ENCODE measurements at regions not wholly inside any gene's neighbourhood (a gene's known extent, or its start where the extent isn't known, plus 50 kb on each side); places are given as distances from the start of the nearest gene placed in this dataset.

DNA sequence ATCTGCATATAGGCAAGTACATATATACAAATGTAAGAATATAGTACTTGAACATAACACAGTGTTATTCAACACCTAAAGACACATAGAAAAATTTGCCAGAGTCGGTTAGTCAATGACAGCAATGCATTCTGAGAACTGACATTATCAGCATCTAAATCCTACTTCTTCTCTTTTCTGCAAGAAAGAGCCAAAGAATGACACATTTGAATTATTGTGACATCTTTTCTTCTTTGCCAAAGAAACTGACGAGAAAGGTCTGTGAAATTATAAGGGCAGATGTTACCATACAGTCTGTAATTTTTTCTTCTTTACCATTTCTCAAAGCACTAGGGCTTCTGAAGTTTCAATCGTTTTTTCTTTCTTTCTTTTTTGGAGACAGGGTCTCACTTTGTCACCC, 350.9 kb upstream of the NBEA start:
- H3K14ac ChIP-seq (ENCODE audit: insufficient read depth, low read length): no peak overlapping the region
- no peak overlapping the region for H2AK5ac ChIP-seq (ENCODE audit: insufficient read length, low read length)
- no CpG with 5 or more reads among the region's 3 CpGs for WGBS (ENCODE audit: extremely low coverage, insufficient read length, low lambda C conversion rate)
- H3K23me2 ChIP-seq (ENCODE audit: insufficient read length, low read depth, low read length, poor library complexity, severe bottlenecking): no peaks in the 10 kb centered on the region
- H3K4me1 ChIP-seq (ENCODE audit: insufficient read depth, low read length): peaks cover 6% of the 10 kb centered on the region; the same call in 1 of the 2 replicates
- H2BK12ac ChIP-seq (ENCODE audit: insufficient read length, low read depth, low read length): no peak overlapping the region
- H3K23ac ChIP-seq (ENCODE audit: insufficient read length, low read depth, low read length): no peak overlapping the region
- H2BK5ac ChIP-seq (ENCODE audit: insufficient read length, low read length): no peak overlapping the region
- no peak overlapping the region for H2BK120ac ChIP-seq (ENCODE audit: low read depth, low read length, poor library complexity, severe bottlenecking)
- no peaks in the 10 kb centered on the region for H4K20me1 ChIP-seq (ENCODE audit: control insufficient read depth, insufficient read depth, insufficient read length)
- no peaks in the 10 kb centered on the region; a peak in 1 of 5 replicates for H3K9me3 Mint-ChIP-seq
- no peaks in the 10 kb centered on the region for H3K79me2 ChIP-seq (ENCODE audit: insufficient read depth, low read length)
- H4K91ac ChIP-seq (ENCODE audit: insufficient read length, low read depth, low read length): no peak overlapping the region
- no peaks in the 10 kb centered on the region for H3K27me3 ChIP-seq (ENCODE audit: insufficient read depth, low read length)
- peaks cover 0 to under 1% (median 0%) of the 10 kb centered on the region in 3 experiments; a peak in 2 of 7 replicates for H3K36me3 Mint-ChIP-seq (ENCODE audit: insufficient read depth in 1 of 3, low read depth in 3 of 3)
- no peak for DNase-seq
- no peak overlapping the region for H3K18ac ChIP-seq (ENCODE audit: insufficient read length, low read depth, low read length)
- peaks cover 24 to 26% of the 10 kb centered on the region in 2 experiments for H3K4me1 Mint-ChIP-seq
- no peak overlapping the region for H2AFZ ChIP-seq (ENCODE audit: low read length)
- no peak overlapping the region for H2BK20ac ChIP-seq (ENCODE audit: low read depth, low read length, poor library complexity, severe bottlenecking)
- no peak overlapping the region for H3T11ph ChIP-seq (ENCODE audit: low read length)
- TF ChIP-seq, protein P1, sequence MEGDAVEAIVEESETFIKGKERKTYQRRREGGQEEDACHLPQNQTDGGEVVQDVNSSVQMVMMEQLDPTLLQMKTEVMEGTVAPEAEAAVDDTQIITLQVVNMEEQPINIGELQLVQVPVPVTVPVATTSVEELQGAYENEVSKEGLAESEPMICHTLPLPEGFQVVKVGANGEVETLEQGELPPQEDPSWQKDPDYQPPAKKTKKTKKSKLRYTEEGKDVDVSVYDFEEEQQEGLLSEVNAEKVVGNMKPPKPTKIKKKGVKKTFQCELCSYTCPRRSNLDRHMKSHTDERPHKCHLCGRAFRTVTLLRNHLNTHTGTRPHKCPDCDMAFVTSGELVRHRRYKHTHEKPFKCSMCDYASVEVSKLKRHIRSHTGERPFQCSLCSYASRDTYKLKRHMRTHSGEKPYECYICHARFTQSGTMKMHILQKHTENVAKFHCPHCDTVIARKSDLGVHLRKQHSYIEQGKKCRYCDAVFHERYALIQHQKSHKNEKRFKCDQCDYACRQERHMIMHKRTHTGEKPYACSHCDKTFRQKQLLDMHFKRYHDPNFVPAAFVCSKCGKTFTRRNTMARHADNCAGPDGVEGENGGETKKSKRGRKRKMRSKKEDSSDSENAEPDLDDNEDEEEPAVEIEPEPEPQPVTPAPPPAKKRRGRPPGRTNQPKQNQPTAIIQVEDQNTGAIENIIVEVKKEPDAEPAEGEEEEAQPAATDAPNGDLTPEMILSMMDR (conservative IDR thresholded peaks at IDR 0.05): no peak
- H3K4me2 ChIP-seq (ENCODE audit: insufficient read depth, insufficient read length, low read length): no peak overlapping the region
- no peak overlapping the region for H3K9ac ChIP-seq (ENCODE audit: extremely low read depth, insufficient read length, low read length)
- no peak overlapping the region for H3K4ac ChIP-seq (ENCODE audit: low read depth, low read length)
- peak overlapping the region in 2 of 3 experiments; percentile 40 to 87; a peak in 2 of 7 replicates for H3K27ac Mint-ChIP-seq
- H3K4me3 Mint-ChIP-seq: no peak overlapping the region
- no peak overlapping the region for H4K8ac ChIP-seq (replicated peaks; ENCODE audit: insufficient read length, low read depth, low read length)
- H4K5ac ChIP-seq (ENCODE audit: insufficient read length, low read depth, low read length): no peak overlapping the region
- H3K79me1 ChIP-seq (ENCODE audit: insufficient read depth, low read depth, low read length, poor library complexity, severe bottlenecking): no peaks in the 10 kb centered on the region
- H3K56ac ChIP-seq (ENCODE audit: insufficient read length, low read depth, low read length): no peak overlapping the region
- no peaks in the 10 kb centered on the region for H3K9me3 ChIP-seq (ENCODE audit: control insufficient read depth, low read depth, low read length)
- H2BK15ac ChIP-seq (ENCODE audit: low read depth, low read length): no peak overlapping the region
- no peaks in the 10 kb centered on the region for H3K27me3 Mint-ChIP-seq (ENCODE audit: low read depth)
- H3K27ac ChIP-seq (ENCODE audit: insufficient read length, low read depth, low read length): no peak overlapping the region

Data from H9 (cell line).